Chondrocyte (in vitro differentiated cells): ENCODE measurements at regions not wholly inside any gene's neighbourhood (a gene's known extent, or its start where the extent isn't known, plus 50 kb on each side); places are given as distances from the start of the nearest gene placed in this dataset.

ENCODE experiments used
- DNase-seq: peaks from one replicate; pipeline ENCODE4 v3.0.0; 2021; ENCODE audit warnings: mixed read lengths, low spot score
- H3K27ac Mint-ChIP-seq: one replicate; pipeline ENCODE4 v1.8.0; 2021; ENCODE audit warnings: mild to moderate bottlenecking, moderate library complexity, mixed read lengths; ENCODE audit not compliant: unreplicated experiment
- H3K27me3 Mint-ChIP-seq: 2 replicates; pipeline ENCODE4 v1.8.0; 2021; ENCODE audit warnings: low read depth, mixed read lengths
- H3K36me3 Mint-ChIP-seq: 2 replicates; pipeline ENCODE4 v1.8.0; 2021; ENCODE audit warnings: low read depth, mixed read lengths
- H3K4me1 Mint-ChIP-seq: 2 replicates; pipeline ENCODE4 v1.8.0; 2021; ENCODE audit warnings: low read depth, mild to moderate bottlenecking, mixed read lengths
- H3K4me3 Mint-ChIP-seq: one replicate; pipeline ENCODE4 v1.8.0; 2021; ENCODE audit warnings: mild to moderate bottlenecking, moderate library complexity, mixed read lengths; ENCODE audit not compliant: unreplicated experiment
- H3K9me3 Mint-ChIP-seq: 2 replicates; pipeline ENCODE4 v1.8.0; 2021; ENCODE audit warnings: low read depth, mixed read lengths
- CTCF ChIP-seq: fragments of 200-600 bp; sonication (generic); IDR thresholded peaks from 2 replicates; pipeline ENCODE4 v1.5.0; 2021; ENCODE audit warnings: antibody characterized with exemption, mild to moderate bottlenecking, moderate library complexity

- Mint-ChIP-seq H3K27ac (no peak overlapping the region), H3K27me3 (peaks cover 52% of the 10 kb centered on the region), H3K9me3 (no peaks in the 10 kb centered on the region), H3K4me1 (no peaks in the 10 kb centered on the region), H3K4me3 (no peak overlapping the region), H3K36me3 (no peaks in the 10 kb centered on the region)
- no peak for TF ChIP-seq CTCF
- no peak for DNase-seq
Measured at GRCh38 chr1:204799630-204800029, 71.0 kb upstream of the NFASC start.

- TF ChIP-seq CTCF: no peak
- Mint-ChIP-seq H3K36me3 (no peaks in the 10 kb centered on the region), H3K9me3 (no peaks in the 10 kb centered on the region), H3K4me3 (no peak overlapping the region), H3K27ac (no peak overlapping the region), H3K27me3 (peaks cover 43% of the 10 kb centered on the region), H3K4me1 (no peaks in the 10 kb centered on the region)
- DNase-seq: no peak
Measured at GRCh38 chr1:204801211-204801610, 69.5 kb upstream of the NFASC start.

DNA sequence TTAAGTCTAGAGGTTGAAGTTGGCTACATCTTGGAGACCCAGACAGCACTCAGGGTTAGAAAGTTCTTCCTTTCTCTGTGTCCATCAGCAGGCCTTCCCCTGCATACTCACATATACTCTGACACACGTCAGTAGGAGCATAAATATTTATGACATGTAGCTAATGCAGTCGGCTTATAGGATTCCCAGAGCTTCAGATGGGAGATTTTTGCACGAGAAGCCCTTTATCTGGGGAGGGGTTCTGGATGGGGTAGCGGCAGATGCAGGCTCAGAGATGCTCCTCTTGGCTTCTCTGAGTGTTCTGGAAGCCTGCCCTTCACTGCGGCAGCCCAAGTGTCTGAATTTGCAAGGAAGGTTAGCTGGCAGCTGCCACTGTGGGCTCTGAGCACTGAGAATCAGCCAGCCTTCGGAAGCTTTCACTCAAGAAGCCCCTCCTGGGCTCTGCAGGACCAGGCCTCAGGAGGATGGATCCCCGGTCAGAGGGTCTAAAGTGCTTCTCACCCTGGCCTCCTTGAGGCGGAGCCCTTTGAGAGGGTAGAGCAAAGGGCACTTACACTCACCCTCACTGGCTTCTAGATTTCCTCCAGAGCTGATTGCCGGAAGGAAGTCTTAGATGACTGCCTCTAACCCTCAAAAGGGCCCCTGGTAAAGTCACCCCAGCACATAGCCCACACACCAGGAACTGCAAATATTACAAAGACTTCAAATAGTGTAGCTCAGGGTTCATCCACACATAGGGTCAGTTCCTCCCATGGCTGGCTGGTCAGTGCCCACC is 68.1 kb upstream of the NFASC start:
- TF ChIP-seq CTCF: no peak
- DNase-seq: no peak
- Mint-ChIP-seq H3K27ac (no peak overlapping the region), H3K9me3 (no peaks in the 10 kb centered on the region), H3K36me3 (no peaks in the 10 kb centered on the region), H3K4me1 (peaks cover 4% of the 10 kb centered on the region), H3K4me3 (no peak overlapping the region), H3K27me3 (peaks cover 44% of the 10 kb centered on the region)

DNA sequence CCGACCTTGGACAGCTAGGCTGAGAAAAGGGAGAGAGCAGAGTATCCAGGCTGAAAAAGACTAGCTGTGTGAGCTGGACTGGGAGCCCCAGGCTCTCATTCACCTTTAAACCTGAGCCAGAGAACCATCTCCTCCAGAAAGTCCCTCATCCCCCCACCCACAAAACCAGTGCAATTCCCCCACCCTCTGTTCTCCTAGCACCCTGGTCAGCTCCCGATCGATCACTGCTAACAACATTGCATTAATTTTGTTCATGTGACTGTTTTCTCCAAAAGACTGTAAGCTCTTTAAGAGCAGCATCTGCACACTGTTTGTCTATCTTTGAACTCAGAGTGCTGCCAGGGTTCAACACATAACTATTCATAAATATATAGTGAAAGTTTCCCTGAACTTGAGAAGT is 67.1 kb upstream of the NFASC start:
- peaks cover 38% of the 10 kb centered on the region for H3K27me3 Mint-ChIP-seq
- no peaks in the 10 kb centered on the region for H3K36me3 Mint-ChIP-seq
- no peak for TF ChIP-seq CTCF
- peaks cover 7% of the 10 kb centered on the region for H3K4me1 Mint-ChIP-seq
- DNase-seq: no peak
- no peaks in the 10 kb centered on the region for H3K9me3 Mint-ChIP-seq
- H3K27ac Mint-ChIP-seq: no peak overlapping the region
- H3K4me3 Mint-ChIP-seq: no peak overlapping the region

DNA sequence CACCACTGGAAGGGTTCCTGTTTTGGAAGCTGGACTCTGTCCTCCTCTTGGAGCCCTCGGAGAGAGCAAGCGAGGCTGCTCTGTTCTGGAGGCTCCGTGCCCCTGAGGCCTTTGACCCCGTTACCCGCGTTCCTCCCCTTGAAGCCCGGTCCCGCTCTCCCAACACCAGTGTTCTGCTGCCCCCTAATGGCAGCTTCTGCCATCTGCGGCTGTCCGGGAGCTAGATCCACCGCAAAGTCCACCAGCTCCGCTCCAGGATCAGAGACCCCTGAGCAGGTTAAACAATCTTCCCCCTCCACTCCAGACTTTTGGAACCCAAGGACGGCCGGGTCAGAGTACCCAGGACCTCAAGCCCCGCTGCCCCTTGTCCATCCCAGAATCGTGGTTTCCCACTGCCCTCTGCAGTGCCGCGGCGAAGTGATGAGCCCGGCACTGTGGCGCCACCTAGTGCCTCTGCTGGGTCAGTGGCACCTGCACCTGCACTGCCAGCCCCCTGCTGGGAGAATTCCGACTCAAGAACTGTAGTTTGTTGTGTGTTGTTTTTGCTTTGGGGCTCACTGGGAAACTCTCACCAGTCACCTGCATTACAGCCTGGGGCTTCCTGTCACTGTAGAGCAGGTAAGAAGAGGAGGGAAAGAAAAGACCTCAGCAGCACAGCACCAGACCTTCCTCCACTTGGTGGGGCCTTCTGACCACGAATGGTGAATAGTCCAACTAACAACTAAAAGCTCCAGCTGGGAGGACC is 63.5 kb upstream of the NFASC start:
- no peak overlapping the region for H3K27ac Mint-ChIP-seq
- peak; percentile 98 for TF ChIP-seq CTCF
- DNase-seq: no peak
- no peaks in the 10 kb centered on the region for H3K9me3 Mint-ChIP-seq
- H3K27me3 Mint-ChIP-seq: peaks cover 30% of the 10 kb centered on the region
- H3K36me3 Mint-ChIP-seq: no peaks in the 10 kb centered on the region
- peak overlapping the region; percentile 84 for H3K4me3 Mint-ChIP-seq
- H3K4me1 Mint-ChIP-seq: peaks cover 7% of the 10 kb centered on the region
